Fibroblast of lung (primary cell): ENCODE measurements at regions not wholly inside any gene's neighbourhood (a gene's known extent, or its start where the extent isn't known, plus 50 kb on each side); places are given as distances from the start of the nearest gene placed in this dataset.

Experiments
- DNase-seq, 2 donors: peaks; one replicate each; pipeline versions ENCODE4 v3.0.0 to v3.0.0-alpha.2; 2010; ENCODE audit warnings: low read depth in 2 of 2
- H2AFZ ChIP-seq: 2 replicates; pipeline ENCODE4 v1.5.1; 2012; ENCODE audit warnings: low read length, control low read depth, inconsistent platforms
- H3K27ac ChIP-seq: 2 replicates; pipeline ENCODE4 v1.5.1; 2011; ENCODE audit warnings: low read length, control low read depth; ENCODE audit not compliant: insufficient read depth
- H3K27me3 ChIP-seq: 2 replicates; pipeline ENCODE4 v1.5.1; 2011; ENCODE audit warnings: mild to moderate bottlenecking, low read length; ENCODE audit not compliant: control insufficient read depth, insufficient read depth
- H3K36me3 ChIP-seq: 2 replicates; pipeline ENCODE4 v1.5.1; 2011; ENCODE audit warnings: low read length; ENCODE audit not compliant: control insufficient read depth, insufficient read depth
- H3K4me1 ChIP-seq: 2 replicates; pipeline ENCODE4 v1.5.1; 2011; ENCODE audit warnings: low read length; ENCODE audit not compliant: control insufficient read depth, insufficient read depth; ENCODE audit errors: extremely low read depth
- H3K4me2 ChIP-seq: 2 replicates; pipeline ENCODE4 v1.5.1; 2011; ENCODE audit warnings: low read length, control low read depth; ENCODE audit not compliant: insufficient read depth; ENCODE audit errors: extremely low read depth
- H3K4me3 ChIP-seq, 4 experiments: fragments of 200-600 bp in 1 of 4; sonication (generic) in 1 of 4; replicated peaks in 1 of 4; 2 replicates each; pipeline ENCODE4 v1.5.1; 2011 to 2016; ENCODE audit warnings: low read length in 4 of 4, low read depth in 3 of 4, mild to moderate bottlenecking in 3 of 4, control low read depth in 2 of 4, inconsistent platforms in 1 of 4, mixed read lengths in 1 of 4; ENCODE audit not compliant: insufficient read depth in 1 of 4; ENCODE audit errors: control extremely low read depth in 1 of 4
- H3K79me2 ChIP-seq: 2 replicates; pipeline ENCODE4 v1.5.1; 2012; ENCODE audit warnings: mild to moderate bottlenecking, low read length, inconsistent platforms; ENCODE audit not compliant: control insufficient read depth, insufficient read depth
- H3K9ac ChIP-seq: 2 replicates; pipeline ENCODE4 v1.5.1; 2011; ENCODE audit warnings: mild to moderate bottlenecking, low read length, control low read depth; ENCODE audit not compliant: insufficient read depth
- H3K9me3 ChIP-seq: 2 replicates; pipeline ENCODE4 v1.5.1; 2012; ENCODE audit warnings: low read depth, low read length; ENCODE audit not compliant: control insufficient read depth, insufficient read depth
- H4K20me1 ChIP-seq: 2 replicates; pipeline ENCODE4 v1.5.1; 2011; ENCODE audit warnings: low read length; ENCODE audit not compliant: control insufficient read depth, insufficient read depth; ENCODE audit errors: extremely low read depth
- EZH2 ChIP-seq: IDR thresholded peaks from 2 replicates; pipeline ENCODE4 v1.5.1; 2012; ENCODE audit warnings: low read length, control low read depth, mild to moderate bottlenecking; ENCODE audit errors: missing control alignments
- TF ChIP-seq, protein P1 (sequence below), 2 donors: IDR thresholded peaks in 1 of 2; conservative IDR thresholded peaks in 1 of 2; 1 replicate in 1 of 2; 2 replicates in 1 of 2; pipeline ENCODE4 v1.5.1; 2011 to 2012; ENCODE audit warnings: low read length in 2 of 2, control low read depth in 1 of 2, inconsistent platforms in 1 of 2, low read depth in 1 of 2, mild to moderate bottlenecking in 1 of 2

DNA sequence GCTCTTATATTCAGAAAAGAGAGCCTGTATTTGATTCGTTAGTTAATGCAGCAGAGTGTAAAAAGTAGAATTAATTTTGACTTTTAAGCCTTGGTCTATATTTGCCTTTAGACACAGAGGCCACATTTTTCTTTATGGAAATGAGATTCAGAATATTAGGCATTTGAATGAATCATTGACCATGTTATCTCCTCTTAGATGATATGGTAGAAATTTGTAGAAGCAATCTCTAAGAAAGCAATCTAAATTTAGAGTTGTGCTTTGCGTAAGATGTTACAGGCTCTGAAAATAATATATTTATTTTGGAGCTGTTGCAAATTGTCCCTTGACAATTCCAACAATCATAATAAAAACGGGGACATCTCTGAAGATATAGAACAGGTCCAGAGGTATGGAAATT is 68.3 kb upstream of the ST6GAL2 start:
- Histone ChIP-seq H3K27me3 (no peaks in the 10 kb centered on the region), H3K4me2 (no peak overlapping the region), H3K4me1 (peaks cover 4% of the 10 kb centered on the region), H3K9me3 (no peaks in the 10 kb centered on the region), H3K36me3 (no peaks in the 10 kb centered on the region), H4K20me1 (no peaks in the 10 kb centered on the region), H3K79me2 (no peaks in the 10 kb centered on the region), H3K4me3 (no peak overlapping the region), H3K27ac (no peak overlapping the region), H2AFZ (no peak overlapping the region), H3K9ac (no peak overlapping the region)
- no peak for DNase-seq
- TF ChIP-seq, protein P1, sequence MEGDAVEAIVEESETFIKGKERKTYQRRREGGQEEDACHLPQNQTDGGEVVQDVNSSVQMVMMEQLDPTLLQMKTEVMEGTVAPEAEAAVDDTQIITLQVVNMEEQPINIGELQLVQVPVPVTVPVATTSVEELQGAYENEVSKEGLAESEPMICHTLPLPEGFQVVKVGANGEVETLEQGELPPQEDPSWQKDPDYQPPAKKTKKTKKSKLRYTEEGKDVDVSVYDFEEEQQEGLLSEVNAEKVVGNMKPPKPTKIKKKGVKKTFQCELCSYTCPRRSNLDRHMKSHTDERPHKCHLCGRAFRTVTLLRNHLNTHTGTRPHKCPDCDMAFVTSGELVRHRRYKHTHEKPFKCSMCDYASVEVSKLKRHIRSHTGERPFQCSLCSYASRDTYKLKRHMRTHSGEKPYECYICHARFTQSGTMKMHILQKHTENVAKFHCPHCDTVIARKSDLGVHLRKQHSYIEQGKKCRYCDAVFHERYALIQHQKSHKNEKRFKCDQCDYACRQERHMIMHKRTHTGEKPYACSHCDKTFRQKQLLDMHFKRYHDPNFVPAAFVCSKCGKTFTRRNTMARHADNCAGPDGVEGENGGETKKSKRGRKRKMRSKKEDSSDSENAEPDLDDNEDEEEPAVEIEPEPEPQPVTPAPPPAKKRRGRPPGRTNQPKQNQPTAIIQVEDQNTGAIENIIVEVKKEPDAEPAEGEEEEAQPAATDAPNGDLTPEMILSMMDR (conservative IDR thresholded peaks at IDR 0.05 in 1 of 2, IDR thresholded peaks at IDR 0.05 in 1 of 2; ENCODE audit: low read depth in 1 of 2, low read length in 2 of 2) = no peak
- TF ChIP-seq EZH2 = no peak

DNA sequence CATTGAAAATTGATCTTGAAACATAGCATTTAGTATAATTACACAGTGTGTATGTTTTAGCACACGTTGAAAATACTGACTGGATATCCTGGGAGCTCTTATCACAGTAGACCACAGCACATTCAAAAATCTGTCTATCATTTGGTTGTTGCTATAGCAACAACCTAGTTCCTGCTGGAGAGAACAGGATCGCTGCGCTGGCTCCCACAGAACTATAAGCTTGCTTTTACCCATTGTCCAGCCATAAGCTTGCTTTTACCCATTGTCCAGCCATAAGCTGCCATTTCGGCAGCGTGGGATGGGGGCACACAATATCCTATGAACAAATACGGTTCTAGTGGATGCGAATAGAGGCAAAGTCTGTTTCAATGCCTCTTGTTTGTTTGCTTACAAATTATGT is 70.4 kb upstream of the ST6GAL2 start:
- peaks cover 4% of the 10 kb centered on the region for H3K4me1 ChIP-seq
- H3K36me3 ChIP-seq = no peaks in the 10 kb centered on the region
- H3K27ac ChIP-seq = peak overlapping the region; percentile 23
- H3K4me3 ChIP-seq = no peak overlapping the region
- H3K9ac ChIP-seq = no peak overlapping the region
- H3K27me3 ChIP-seq = no peaks in the 10 kb centered on the region
- no peaks in the 10 kb centered on the region for H3K79me2 ChIP-seq
- H3K4me2 ChIP-seq = no peak overlapping the region
- H4K20me1 ChIP-seq = no peaks in the 10 kb centered on the region
- no peak for TF ChIP-seq EZH2
- TF ChIP-seq, protein P1 (conservative IDR thresholded peaks at IDR 0.05 in 1 of 2, IDR thresholded peaks at IDR 0.05 in 1 of 2; ENCODE audit: low read depth in 1 of 2, low read length in 2 of 2) = no peak
- DNase-seq = peak in 1 of 2 donors; percentile 61
- no peak overlapping the region for H2AFZ ChIP-seq
- H3K9me3 ChIP-seq = no peaks in the 10 kb centered on the region

DNA sequence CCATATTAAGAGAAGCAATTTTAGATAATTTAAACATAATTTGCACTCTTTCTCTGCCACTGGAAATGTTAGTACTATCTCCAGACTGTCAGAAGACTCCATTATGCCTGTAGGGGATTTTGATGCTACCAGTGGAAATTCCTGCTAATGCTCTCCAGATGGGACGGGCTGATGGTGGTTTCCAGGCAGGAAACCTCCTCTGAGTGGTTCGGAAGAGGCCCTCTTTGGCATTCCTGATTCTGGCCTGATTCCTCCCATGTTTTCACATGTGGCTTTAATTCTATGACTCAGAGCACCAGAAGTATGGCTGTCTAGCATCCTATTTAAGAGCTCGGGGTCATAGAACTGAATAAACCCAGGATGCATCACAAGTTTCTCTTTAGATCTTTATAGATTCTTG is 70.9 kb upstream of the ST6GAL2 start:
- H3K9ac ChIP-seq = no peak overlapping the region
- H3K36me3 ChIP-seq = no peaks in the 10 kb centered on the region
- TF ChIP-seq, protein P1 (conservative IDR thresholded peaks at IDR 0.05 in 1 of 2, IDR thresholded peaks at IDR 0.05 in 1 of 2; ENCODE audit: low read depth in 1 of 2, low read length in 2 of 2) = no peak
- H3K27ac ChIP-seq = no peak overlapping the region
- H3K4me1 ChIP-seq = peaks cover 4% of the 10 kb centered on the region
- H3K4me3 ChIP-seq = no peak overlapping the region
- H4K20me1 ChIP-seq = no peaks in the 10 kb centered on the region
- H3K27me3 ChIP-seq = no peaks in the 10 kb centered on the region
- H3K79me2 ChIP-seq = no peaks in the 10 kb centered on the region
- H3K9me3 ChIP-seq = no peaks in the 10 kb centered on the region
- DNase-seq = peak; percentile 82 to 95
- H2AFZ ChIP-seq = no peak overlapping the region
- no peak overlapping the region for H3K4me2 ChIP-seq
